K562 (cell line): ENCODE measurements at regions not wholly inside any gene's neighbourhood (a gene's known extent, or its start where the extent isn't known, plus 50 kb on each side); places are given as distances from the start of the nearest gene placed in this dataset.
A peak's percentile ranks its signal among the peaks of the same experiment; 100 is the strongest.

Experiments used
- ATAC-seq: fragments of 200-7000 bp; cut with Tn5 transposase; 3 replicates; pipeline ENCODE4 v1.9.1; 2020; ENCODE audit warnings: moderate library complexity
- BruUV-seq: library from RNA; stranded (reverse); fragments of 400-500 nt; replicated peaks from 2 replicates; lab custom pipeline; 2021; lab: Mats Ljungman, UMichigan
- CTCF ChIA-PET: fragments of 300-600 bp; formaldehyde crosslinking; extraction: SDS; loops from one replicate; lab custom pipeline; 2021; ENCODE audit warnings: low intra/inter-chr PET ratio; lab: Yijun Ruan, JAX
- POLR2A ChIA-PET: fragments of 300-600, 350-650 bp; sonication (Branson Sonifier 250); formaldehyde crosslinking; extraction: SDS; loops from one replicate; lab custom pipeline; 2021; ENCODE audit warnings: antibody characterized with exemption, inconsistent platforms; lab: Yijun Ruan, JAX
- DNase-seq, 4 experiments: peaks; one replicate each; pipeline versions ENCODE4 v3.0.0 to v3.0.0-alpha.2; 2011 to 2018; ENCODE audit warnings: low spot score in 3 of 4, mixed read lengths in 3 of 4; ENCODE audit errors: extremely low read depth in 1 of 4
- FAIRE-seq: peaks from 2 replicates; lab custom pipeline; 2011; peaks lifted over from hg19 to GRCh38; lab: Jason Lieb, UNC
- H2AFZ ChIP-seq: 2 replicates; pipeline ENCODE4 v1.6.0; 2011; ENCODE audit warnings: low read depth, low read length, control low read depth, inconsistent platforms
- H3K27ac ChIP-seq: fragments of 200-600 bp; 3 replicates; pipeline ENCODE4 v1.8.0; 2011; ENCODE audit warnings: low read depth, mild to moderate bottlenecking, control low read depth, inconsistent platforms, low read length, moderate library complexity, mixed read lengths; ENCODE audit errors: extremely low read depth
- H3K27me3 ChIP-seq, 2 experiments: fragments of 300-600 bp in 1 of 2; 2 replicates in 1 of 2; 3 replicates in 1 of 2; pipeline versions ENCODE4 v1.6.0 to v1.8.0; 2011; ENCODE audit warnings: inconsistent platforms in 2 of 2, low read length in 2 of 2, mild to moderate bottlenecking in 1 of 2, mixed read lengths in 1 of 2, moderate library complexity in 1 of 2; ENCODE audit not compliant: control insufficient read depth in 2 of 2, insufficient read depth in 2 of 2
- H3K36me3 ChIP-seq: fragments of 300-600 bp; 3 replicates; pipeline ENCODE4 v1.8.0; 2011; ENCODE audit warnings: mild to moderate bottlenecking, low read length, inconsistent platforms; ENCODE audit not compliant: control insufficient read depth, insufficient read depth
- H3K4me1 ChIP-seq, 2 experiments: fragments of 200-600 bp in 1 of 2; replicated peaks in 1 of 2; 2 replicates in 1 of 2; 3 replicates in 1 of 2; pipeline versions ENCODE4 v1.5.1 to v1.8.0; 2011; ENCODE audit warnings: inconsistent platforms in 2 of 2, low read length in 2 of 2, mild to moderate bottlenecking in 1 of 2, mixed read lengths in 1 of 2, moderate library complexity in 1 of 2; ENCODE audit not compliant: control insufficient read depth in 2 of 2, insufficient read depth in 2 of 2
- H3K4me2 ChIP-seq: 2 replicates; pipeline ENCODE4 v1.6.1; 2011; ENCODE audit warnings: low read length, control low read depth, inconsistent platforms, mixed read lengths; ENCODE audit not compliant: insufficient read depth
- H3K4me3 ChIP-seq: fragments of 200-600 bp; sonication (generic), shearing (Covaris generic); 2 replicates; pipeline ENCODE4 v1.5.1; 2016; ENCODE audit warnings: control low read depth, inconsistent platforms
- H3K79me2 ChIP-seq: fragments of 200-600 bp; 3 replicates; pipeline ENCODE4 v1.8.0; 2011; ENCODE audit warnings: low read length, inconsistent platforms; ENCODE audit not compliant: control insufficient read depth, insufficient read depth
- H3K9ac ChIP-seq, 2 experiments: 2 replicates each; pipeline versions ENCODE4 v1.6.0 to v1.6.1; 2011; ENCODE audit warnings: low read depth in 2 of 2, low read length in 2 of 2, control low read depth in 1 of 2, inconsistent platforms in 1 of 2, mild to moderate bottlenecking in 1 of 2, mixed read lengths in 1 of 2; ENCODE audit not compliant: insufficient read depth in 1 of 2
- H3K9me1 ChIP-seq: one replicate; pipeline ENCODE4 v1.6.0; 2011; ENCODE audit warnings: inconsistent platforms, mild to moderate bottlenecking, low read length, moderate library complexity; ENCODE audit not compliant: control insufficient read depth, insufficient read depth
- H3K9me3 ChIP-seq: replicated peaks from 2 replicates; pipeline ENCODE4 v1.5.1; 2011; ENCODE audit warnings: low read depth, low read length, inconsistent platforms; ENCODE audit not compliant: control insufficient read depth, insufficient read depth
- H4K20me1 ChIP-seq: replicated peaks from 2 replicates; pipeline ENCODE4 v1.6.1; 2011; ENCODE audit warnings: low read length, inconsistent platforms, mixed read lengths; ENCODE audit not compliant: control insufficient read depth, insufficient read depth
- CEBPZ ChIP-seq: fragments of 150-350 bp; IDR thresholded peaks from 2 replicates; pipeline ENCODE4 v1.6.1; 2014; ENCODE audit warnings: low read depth, mild to moderate bottlenecking, low read length, borderline replicate concordance
- FOXK2 ChIP-seq, 2 experiments: fragments of 450-650 bp; IDR thresholded peaks in 1 of 2; conservative IDR thresholded peaks in 1 of 2; 2 replicates each; pipeline ENCODE4 v1.6.1; 2016; ENCODE audit warnings: low read depth in 2 of 2, mild to moderate bottlenecking in 1 of 2
- MTA3 ChIP-seq: fragments of 450-650 bp; formaldehyde crosslinking; IDR thresholded peaks from 2 replicates; pipeline ENCODE4 v1.6.1; 2017; ENCODE audit warnings: mild to moderate bottlenecking, borderline replicate concordance
- SMARCC2 ChIP-seq: fragments of 450-650 bp; IDR thresholded peaks from 2 replicates; pipeline ENCODE4 v1.6.1; 2017; ENCODE audit warnings: antibody characterized with exemption, moderate library complexity, mild to moderate bottlenecking, low read depth
- STAT5B ChIP-seq: fragments of 250-450 bp; sonication (Bioruptor Pico); IDR thresholded peaks from 2 replicates; pipeline ENCODE4 v1.8.0; 2021; ENCODE audit warnings: mild to moderate bottlenecking, inconsistent platforms
- TBL1XR1 ChIP-seq, 2 experiments: IDR thresholded peaks; 2 replicates each; pipeline ENCODE4 v1.6.1; 2012; ENCODE audit warnings: improper control_type of control experiment in 2 of 2, low read length in 2 of 2, mild to moderate bottlenecking in 1 of 2
- ZC3H4 ChIP-seq: sonication (generic); formaldehyde crosslinking; IDR thresholded peaks from 2 replicates; pipeline ENCODE4 v1.9.0; 2021; ENCODE audit warnings: missing genetic modification reagents, borderline replicate concordance
- ZNF280A ChIP-seq: fragments of 450-650 bp; IDR thresholded peaks from 2 replicates; pipeline ENCODE4 v1.6.1; 2018; ENCODE audit warnings: mild to moderate bottlenecking, low read depth; ENCODE audit not compliant: partially characterized antibody
- ZNF41 ChIP-seq: fragments of 250-450 bp; sonication (Bioruptor Pico); conservative IDR thresholded peaks from 2 replicates; pipeline ENCODE4 v1.4.0; 2020; ENCODE audit warnings: mild to moderate bottlenecking
- WGBS: fragments of 100-300 bp; shearing (Covaris generic); methylation state at CpG from one replicate; pipeline ENCODE4 v1.1.6; 2016; ENCODE audit warnings: low coverage, mixed read lengths; ENCODE audit not compliant: insufficient coverage; ENCODE audit errors: missing lambda C conversion rate; 5-methylcytosine and 5-hydroxymethylcytosine counted together
- in situ Hi-C: fragments of 300-500 bp; cut with MboI; formaldehyde crosslinking; loops from 4 replicates; pipeline ENCODE4 v1.15.0; 2018; ENCODE audit warnings: inconsistent platforms, mixed read lengths
- intact Hi-C: fragments of 100-400 bp; cut with micrococcal nuclease; formaldehyde crosslinking; loops from 2 replicates; pipeline ENCODE4 v1.14.2; 2022

GRCh38 chr17:36835036-36835435 lies 102.2 kb upstream of the LHX1 start:
- no peak for DNase-seq
- H3K36me3 ChIP-seq: no peaks in the 10 kb centered on the region
- H3K9me3 ChIP-seq: no peaks in the 10 kb centered on the region
- in situ Hi-C loops (no loop called here), intact Hi-C loops (no loop called here)
- H3K27ac ChIP-seq: no peak overlapping the region
- 11% methylated on average over 4 of the region's 4 CpGs for WGBS
- BruUV-seq: no TSS peak
- ChIA-PET POLR2A (no interaction called here), CTCF (interaction anchor here (0.7 kb wide), 1 partner anchor 274 kb away, joined by 5 read pairs; no protein-coding TSS in a partner anchor)
- FAIRE-seq: no peak
- no peak overlapping the region for H3K9ac ChIP-seq
- TF ChIP-seq ZNF41 (CRISPR knock-in tag) (peak; percentile 93), FOXK2 (conservative IDR thresholded peaks at IDR 0.05 in 1 of 2, IDR thresholded peaks at IDR 0.05 in 1 of 2; ENCODE audit: low read depth in 2 of 2) (no peak)
- H3K27me3 ChIP-seq: peaks cover 4 to 22% of the 10 kb centered on the region in 2 experiments; a peak in 4 of 5 replicates
- H3K4me3 ChIP-seq: no peak overlapping the region
- no peaks in the 10 kb centered on the region for H4K20me1 ChIP-seq
- no peak overlapping the region for H3K4me2 ChIP-seq
- no peak overlapping the region for H2AFZ ChIP-seq
- H3K9me1 ChIP-seq: no peaks in the 10 kb centered on the region
- H3K79me2 ChIP-seq: no peaks in the 10 kb centered on the region
- H3K4me1 ChIP-seq: no peaks in the 10 kb centered on the region
- no peak for ATAC-seq

- no peak for FAIRE-seq
- Histone ChIP-seq H3K9ac (no peak overlapping the region), H3K4me2 (no peak overlapping the region), H3K9me1 (no peaks in the 10 kb centered on the region), H3K27ac (no peak overlapping the region), H3K36me3 (no peaks in the 10 kb centered on the region), H2AFZ (no peak overlapping the region), H3K27me3 (peaks cover 6 to 30% of the 10 kb centered on the region in 2 experiments; a peak in 3 of 5 replicates), H4K20me1 (no peaks in the 10 kb centered on the region), H3K4me1 (no peaks in the 10 kb centered on the region), H3K79me2 (no peaks in the 10 kb centered on the region), H3K4me3 (no peak overlapping the region), H3K9me3 (no peaks in the 10 kb centered on the region)
- no TSS peak for BruUV-seq
- no peak for ATAC-seq
- no peak for DNase-seq
- intact Hi-C loops (no loop called here), in situ Hi-C loops (no loop called here)
- WGBS: 9% methylated on average over 14 of the region's 14 CpGs
- ChIA-PET POLR2A (no interaction called here), CTCF (no interaction called here)
- TF ChIP-seq MTA3: no peak
- no peak for TF ChIP-seq ZNF280A
- no peak for TF ChIP-seq CEBPZ
- TF ChIP-seq SMARCC2: no peak
- no peak for TF ChIP-seq TBL1XR1 (IDR thresholded peaks at IDR 0.05; ENCODE audit: low read length in 2 of 2)
- TF ChIP-seq STAT5B: no peak
- TF ChIP-seq ZC3H4 (CRISPR knock-in tag): no peak
Observed at GRCh38 chr17:36837195-36837938, 99.9 kb upstream of the LHX1 start.
